GM04503 (cell line): ENCODE measurements at regions not wholly inside any gene's neighbourhood (a gene's known extent, or its start where the extent isn't known, plus 50 kb on each side); places are given as distances from the start of the nearest gene placed in this dataset.
A peak's percentile ranks its signal among the peaks of the same experiment; 100 is the strongest.
"Not testable (repeated sequence)": the region's sequence is repeated elsewhere in the genome, so short reads cannot be mapped to it uniquely, and the experiment has no call there.

Source experiments
- DNase-seq: peaks from one replicate; pipeline ENCODE4 v3.0.0-alpha.2; 2012; ENCODE audit warnings: low read depth

DNA sequence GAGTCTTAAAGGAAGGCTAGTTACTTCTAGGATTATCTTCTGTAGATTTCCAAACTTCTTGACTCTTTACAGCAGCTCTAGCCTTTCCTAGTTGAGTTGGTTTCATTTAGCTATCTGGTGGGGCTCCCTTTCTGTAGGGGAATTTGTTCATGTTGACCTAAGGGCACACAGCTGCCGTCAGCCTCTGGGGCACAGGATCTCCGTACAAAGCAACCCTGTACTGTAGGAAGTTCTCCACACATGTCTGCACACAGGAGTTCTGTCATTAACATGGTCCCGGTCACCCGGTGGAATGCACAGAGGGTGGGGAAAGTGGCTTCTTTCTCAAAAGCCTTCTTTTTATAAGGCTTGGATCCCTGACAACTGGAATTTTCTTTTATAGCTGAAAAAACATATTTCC is 88.7 kb upstream of the TNIK start:
- DNase-seq, result no peak

DNA sequence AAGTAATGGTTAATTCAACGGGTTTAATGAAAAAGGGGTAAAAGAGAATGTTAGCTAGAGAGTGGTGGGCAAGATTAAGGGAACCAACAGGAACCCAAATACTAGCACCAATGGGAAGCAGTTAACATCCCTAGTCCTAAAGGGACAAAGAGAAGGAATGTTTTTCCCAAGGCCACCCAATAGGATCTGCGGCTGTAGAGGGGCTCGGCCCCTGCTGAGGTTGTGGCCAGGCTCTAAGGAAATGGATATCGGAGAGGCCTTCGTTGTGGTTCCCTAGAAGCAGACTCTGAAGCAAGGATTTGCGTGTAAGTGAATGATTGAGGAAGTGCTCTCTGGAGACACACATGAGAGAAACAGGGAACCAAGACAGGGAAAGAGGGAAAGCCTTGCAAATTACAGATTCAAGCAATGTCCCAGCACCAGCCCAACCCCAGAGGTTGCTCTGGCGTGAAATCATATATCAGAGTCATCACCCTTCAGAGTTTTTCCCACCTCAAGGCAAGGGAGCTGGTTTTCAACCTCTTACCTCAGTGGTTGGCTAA is 83.6 kb upstream of the TNIK start:
- DNase-seq, result no peak

DNA sequence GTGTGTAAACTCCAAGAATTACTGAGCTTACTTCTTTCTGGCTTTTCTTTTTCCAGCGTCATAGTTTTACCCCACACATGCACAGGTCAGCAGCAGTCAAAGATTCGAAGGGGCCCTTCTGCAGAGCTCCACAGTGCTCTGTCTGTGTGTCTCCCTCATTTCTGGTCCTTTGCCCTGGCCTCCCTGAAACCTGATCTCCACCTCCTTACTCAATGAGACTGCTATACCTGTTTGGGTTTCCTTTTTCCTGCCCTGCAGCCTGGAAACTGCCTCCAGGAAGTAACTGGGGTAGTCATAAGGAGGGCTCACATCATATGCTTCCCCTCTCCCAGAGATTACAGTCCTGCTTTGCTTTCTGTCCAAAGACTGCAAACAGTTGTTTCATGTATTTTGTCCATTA is 82.8 kb upstream of the TNIK start:
- no peak for DNase-seq

DNA sequence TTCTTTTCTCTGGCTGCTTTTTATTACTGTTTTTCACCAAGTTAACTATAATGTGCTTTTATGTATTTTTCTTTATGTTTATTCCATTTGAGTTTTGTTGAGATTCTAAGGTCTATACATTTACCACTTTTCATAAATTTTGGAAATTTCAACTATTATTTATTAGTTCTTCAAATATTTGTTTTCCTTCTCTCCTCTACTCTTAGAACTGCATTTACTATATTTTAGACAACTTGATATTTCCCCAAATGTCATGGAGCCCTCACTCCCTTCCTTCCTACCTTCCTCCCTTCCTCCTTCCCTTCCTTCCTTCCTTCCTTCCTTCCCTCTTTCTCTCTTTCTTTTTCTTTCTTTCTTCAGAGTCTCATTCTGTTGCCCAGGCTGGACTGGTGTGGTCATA is 81.4 kb upstream of the TNIK start:
- DNase-seq, result no peak

DNA sequence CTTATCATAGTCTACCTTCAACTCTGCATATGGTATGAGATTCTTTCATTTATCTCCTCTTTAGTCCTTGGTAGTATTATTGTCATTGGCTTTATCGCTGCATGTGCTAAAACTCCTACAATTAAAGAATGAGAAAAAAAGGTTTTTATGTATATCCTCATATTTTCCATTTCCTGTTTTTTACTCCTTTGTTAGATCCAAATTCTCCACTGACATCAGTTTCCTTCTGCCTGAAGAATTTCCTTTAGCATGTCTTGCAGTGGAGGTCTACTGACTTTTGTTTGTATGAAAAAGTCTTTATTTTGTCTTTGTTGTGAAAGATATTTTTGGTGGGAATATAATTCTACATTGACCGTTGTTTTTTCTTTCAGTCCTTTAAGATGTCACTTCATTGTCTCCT is 81.0 kb upstream of the TNIK start:
- DNase-seq, result no peak

DNA sequence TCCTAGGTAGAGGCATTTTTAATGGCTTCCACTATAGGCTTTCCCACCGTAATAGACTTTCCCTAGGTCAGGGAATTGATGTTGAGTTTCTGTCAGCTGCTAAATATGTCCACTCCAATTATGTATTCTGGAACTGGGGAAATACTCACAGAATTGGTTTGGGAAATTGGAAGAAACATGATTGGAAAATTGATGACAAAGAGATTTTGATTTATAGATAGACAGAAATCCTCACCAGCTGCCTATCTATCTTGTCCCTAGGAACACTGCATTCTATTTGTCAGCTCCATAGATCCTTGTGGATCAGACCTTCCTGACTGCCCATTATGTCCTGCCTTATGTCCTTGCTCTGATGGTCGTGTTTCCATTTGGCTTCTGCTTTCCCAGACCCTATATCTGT is 75.6 kb upstream of the TNIK start:
- DNase-seq, result no peak

DNA sequence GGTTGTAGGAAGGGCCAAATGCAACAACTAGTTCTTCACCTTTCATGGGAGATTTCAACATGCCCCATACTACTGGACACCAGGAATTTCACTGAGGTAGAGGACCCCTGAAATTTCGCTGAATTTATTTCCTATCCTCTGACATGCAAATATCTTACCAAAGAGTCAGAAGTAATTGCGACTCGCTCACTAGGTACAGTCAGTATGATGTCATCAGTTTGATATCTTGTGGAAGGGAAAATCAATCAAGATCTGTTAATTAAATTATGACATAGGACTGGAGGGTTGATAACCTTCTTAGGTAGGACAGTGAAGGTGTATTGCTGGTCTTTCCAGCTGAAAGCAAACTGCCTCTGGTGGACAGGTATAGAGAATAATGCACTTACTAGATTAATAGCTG is 74.9 kb upstream of the TNIK start:
- DNase-seq, result no peak

DNA sequence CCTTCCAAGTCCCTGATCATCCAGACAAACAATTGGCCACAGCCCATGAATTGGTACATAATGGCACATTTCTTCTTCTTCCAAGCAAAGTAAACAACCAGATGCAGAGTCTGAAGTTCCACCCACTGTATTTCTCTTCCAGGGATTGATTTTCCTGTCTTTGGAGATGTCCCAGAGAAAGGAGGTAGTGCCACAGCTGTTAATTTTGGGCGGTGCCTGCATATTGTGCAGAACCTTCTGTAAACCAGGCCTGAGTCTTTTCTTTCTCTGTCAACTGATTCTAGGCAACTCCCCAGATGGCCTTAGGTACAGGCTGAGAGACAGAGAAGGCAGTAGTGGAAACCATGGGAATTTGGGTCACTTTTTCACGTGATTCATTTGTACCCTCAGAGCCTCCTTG is 73.5 kb upstream of the TNIK start:
- no peak for DNase-seq

DNA sequence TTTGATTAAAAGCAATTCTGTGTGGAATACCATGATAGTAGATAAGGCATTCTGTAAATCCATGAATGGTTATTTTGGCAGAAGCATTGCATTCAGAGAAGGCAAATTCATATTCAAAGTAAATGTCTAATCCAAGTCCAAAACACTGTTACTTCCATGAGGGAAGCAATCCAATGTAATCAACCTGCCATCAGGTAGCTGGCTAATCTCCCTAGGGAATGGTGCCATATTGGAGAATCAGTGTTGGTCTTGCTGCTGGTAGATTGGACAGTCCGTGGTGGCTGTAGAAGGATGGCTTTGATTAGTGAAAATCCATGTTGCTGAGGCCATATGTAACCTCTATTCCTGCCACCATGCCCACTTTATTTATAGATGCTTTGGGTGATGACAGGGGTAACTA is 72.1 kb upstream of the TNIK start:
- DNase-seq, result no peak

DNA sequence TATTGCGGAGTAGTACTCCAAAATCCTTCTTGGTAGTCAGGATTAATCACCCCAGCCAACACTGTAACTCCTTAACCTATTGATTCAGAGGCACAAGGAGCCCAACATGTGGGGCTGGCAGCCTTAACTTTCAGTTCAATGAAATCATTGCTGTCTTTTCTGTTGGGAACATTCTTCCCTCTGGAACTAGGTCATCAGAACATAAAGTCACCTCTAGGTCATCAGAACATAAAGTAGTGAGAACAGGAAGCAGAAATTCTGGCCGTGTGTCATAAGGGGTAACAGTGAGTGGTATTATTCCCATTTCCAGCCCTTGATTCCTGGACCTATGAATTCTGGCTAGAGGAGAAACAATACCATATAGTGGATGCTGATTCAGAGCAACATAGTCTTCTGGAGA is 71.5 kb upstream of the TNIK start:
- no peak for DNase-seq

DNA sequence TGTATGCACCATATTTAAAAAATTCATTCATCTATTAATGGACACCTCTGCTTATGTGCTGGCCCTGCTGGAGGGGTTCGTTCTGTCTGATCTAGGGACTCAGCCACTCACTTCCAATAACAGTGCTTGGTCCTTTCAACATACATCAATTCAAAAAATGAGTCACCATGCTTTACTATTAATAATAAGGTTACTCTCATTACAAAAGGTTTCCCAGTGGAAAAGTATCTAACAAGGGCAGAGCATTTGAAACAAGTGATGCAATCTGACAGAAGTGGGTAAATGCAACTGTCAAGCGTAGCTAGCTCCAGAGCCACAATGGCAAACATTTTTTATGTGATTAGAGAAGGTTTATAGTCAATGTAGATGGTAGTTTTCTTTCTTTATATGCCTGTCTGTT is 67.9 kb upstream of the TNIK start:
- no peak for DNase-seq

DNA sequence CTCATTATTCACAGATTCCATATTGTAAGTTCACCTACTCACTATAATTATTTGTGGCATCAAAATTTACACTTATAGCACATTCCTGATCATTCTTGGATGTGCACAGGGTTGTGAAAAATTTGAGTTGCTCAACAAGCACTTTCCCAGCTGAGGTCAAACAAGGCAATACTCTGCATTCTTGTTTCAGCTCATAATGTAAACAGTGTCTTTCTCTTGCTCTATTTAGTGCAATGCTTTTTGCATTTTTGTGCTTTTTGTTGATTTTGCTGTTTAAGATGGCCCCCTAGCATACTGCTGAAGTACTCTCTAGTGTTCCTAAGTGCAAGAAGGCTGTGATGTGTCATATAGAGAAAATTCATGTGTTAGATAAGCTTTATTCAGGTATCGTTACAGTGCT is 66.7 kb upstream of the TNIK start:
- peak; percentile 81 for DNase-seq

DNA sequence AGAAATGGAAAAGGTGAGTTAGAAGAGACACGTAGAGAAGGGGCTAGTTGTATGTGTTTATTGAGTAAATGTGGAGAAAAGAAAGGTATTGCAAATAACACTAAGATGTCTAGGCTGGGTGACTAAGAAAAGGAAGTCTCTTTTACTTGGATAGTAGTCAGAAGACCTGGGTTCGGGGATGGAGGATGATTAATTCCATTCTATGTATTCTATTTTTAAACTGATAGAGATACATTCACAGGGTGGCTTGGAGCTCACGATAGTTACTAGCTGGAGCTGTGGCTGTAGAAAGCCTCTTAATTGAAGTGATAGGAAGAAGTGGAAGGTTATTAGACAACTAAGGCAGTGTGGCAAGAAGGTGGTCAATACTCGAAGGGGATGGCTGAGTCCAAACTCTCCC is 65.9 kb upstream of the TNIK start:
- no peak for DNase-seq

DNA sequence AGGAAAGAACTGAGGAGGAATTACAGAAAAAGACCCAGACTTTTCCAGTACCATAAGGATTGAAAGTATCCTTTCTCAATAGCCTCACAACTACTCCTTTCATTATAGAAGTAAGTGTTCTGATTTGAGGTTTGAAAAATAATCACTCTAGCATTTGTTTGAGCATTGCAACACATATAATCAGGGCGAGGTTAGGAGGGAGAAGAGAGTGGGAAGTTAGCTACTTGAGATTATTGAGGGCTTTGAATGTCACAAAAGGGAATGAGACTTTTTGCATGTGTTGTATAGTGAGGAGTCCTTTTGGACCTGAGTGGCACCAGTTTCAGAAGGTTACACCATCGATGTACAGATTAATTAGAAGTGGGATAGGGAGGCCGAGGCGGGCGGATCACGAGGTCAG is 65.2 kb upstream of the TNIK start:
- no peak for DNase-seq

DNA sequence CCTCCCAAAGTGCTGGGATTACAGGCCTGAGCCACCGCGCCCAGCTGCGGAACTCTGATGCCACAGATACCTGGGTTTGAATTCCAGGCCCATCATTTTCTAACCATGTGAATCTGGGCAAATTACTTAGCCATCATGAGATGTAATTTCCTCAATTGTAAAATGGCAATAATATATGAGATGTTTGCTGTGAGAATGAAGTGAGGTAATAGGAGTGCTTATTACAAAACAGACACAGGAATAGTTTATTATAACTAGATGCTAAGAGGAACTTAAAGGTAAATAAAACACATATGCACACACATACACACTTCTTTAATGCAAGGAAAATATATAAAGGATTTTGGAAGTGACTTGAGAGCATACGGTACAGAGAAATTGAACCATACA is 64.7 kb upstream of the TNIK start:
- DNase-seq, result no peak

DNA sequence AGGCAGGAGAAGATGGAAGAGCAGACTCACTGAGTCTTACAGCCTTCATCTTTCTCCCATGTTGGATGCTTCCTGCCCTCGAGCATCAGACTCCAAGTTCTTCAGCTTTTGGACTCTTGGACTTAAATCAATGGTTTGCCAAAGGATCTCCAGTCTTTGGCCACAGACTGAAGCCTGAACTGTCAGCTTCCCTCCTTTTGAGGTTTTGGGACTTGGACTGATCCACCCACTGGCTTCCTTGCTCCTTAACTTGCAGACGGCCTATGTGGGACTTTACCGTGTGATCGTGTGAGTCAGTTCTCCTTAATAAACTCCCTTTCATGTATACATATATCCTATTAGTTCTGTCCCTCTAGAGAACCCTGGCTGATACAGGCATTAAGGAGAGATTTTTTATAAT is 62.4 kb upstream of the TNIK start:
- no peak for DNase-seq

DNA sequence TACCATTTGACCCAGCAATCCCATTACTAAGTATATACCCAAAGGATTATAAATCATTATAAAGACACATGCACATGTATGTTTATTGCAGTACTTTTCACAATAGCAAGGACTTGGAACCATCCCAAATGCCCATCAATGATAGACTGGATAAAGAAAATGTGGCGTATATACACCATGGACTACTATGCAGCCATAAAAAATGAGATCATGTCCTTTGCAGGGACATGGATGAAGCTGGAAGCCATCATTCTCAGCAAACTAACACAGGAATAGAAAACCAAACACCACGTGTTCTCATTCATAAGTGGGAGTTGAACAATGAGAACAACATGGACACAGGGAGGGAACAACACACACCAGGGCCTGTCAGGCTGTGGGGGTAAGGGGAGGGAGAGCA is 59.2 kb upstream of the TNIK start:
- not testable (repeated sequence) for DNase-seq

DNA sequence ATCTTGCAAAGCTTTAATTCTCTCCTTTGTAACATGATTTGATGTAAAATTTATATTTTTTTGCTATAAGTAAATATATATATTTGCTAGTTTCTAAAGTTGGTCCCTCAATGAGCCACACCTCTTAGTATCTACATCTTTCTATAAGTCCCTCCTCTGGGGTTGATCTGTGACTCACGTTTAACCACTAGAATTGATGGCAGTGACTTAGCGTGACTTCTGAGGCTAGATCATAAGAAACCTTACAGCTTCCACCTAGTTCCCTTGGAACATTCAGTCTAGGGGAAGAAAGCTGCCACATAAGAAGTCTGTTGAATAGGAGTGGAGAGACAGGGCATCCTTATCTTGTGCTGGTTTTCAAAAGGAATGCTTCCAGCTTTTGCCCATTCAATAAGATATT is 56.6 kb upstream of the TNIK start:
- no peak for DNase-seq

DNA sequence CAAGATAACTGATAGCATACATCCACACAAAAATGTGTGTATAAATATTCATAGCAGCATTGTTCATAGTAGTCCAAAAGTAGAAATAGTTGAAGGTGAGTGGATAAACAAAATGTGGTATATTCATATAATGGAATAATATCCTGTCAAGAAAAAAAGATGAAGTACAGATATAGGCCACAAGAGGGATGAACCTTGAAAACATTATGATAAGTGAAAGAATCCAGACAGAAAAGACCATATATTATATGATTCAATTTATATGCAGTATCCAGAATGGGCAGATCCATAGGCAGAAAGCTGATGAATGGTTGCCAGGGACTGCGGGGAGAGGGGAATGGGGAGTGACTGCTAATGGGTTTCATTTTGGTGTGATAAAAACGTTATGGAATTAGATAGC is 54.3 kb upstream of the TNIK start:
- no peak for DNase-seq

DNA sequence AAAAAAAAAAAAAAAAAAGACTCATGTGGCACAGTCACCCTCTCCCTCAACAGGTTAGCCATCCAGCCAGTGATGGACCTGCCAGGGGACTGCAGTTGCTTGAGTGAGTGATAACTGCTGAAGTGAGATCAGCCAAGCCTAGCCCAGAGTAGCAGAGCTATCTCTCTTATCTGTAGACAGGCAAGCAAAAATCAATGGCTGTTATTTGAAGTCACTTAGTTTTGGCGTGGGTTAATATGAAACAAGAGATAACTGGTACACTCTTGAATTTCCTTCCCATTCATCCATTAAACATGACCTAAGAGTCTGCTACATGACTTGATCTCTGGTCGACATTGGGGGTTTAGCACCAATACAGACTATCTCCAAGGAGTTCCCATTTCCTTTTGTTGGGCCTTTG is 51.2 kb upstream of the TNIK start:
- no peak for DNase-seq
